Right lobe of liver (tissue), 4 donors: ENCODE measurements at regions not wholly inside any gene's neighbourhood (a gene's known extent, or its start where the extent isn't known, plus 50 kb on each side); places are given as distances from the start of the nearest gene placed in this dataset.

Experiments used
- POLR2A ChIP-seq: fragments of 450-650 bp; IDR thresholded peaks from one replicate; pipeline ENCODE4 v1.6.1; 2017; ENCODE audit warnings: antibody characterized with exemption, mild to moderate bottlenecking
- TF ChIP-seq, protein P1 (sequence below), 4 donors: fragments of 200-600 bp in 3 of 4; fragments of 450-650 bp in 1 of 4; IDR thresholded peaks; one replicate each; pipeline versions ENCODE4 v1.5.1 to v1.8.0; 2016 to 2022; ENCODE audit warnings: antibody characterized with exemption in 4 of 4, mild to moderate bottlenecking in 2 of 4
- donor health status: DM: no; HTN: no; CAD: no.
- donor health status: DM: no; HTN: no; CAD: no.
- donor health status: DM: no; HTN: yes; CAD: no.

GRCh38 chr1:213690341-213690917 is 297.3 kb upstream of the PROX1 start:
- no peak for TF ChIP-seq POLR2A
- TF ChIP-seq, protein P1, sequence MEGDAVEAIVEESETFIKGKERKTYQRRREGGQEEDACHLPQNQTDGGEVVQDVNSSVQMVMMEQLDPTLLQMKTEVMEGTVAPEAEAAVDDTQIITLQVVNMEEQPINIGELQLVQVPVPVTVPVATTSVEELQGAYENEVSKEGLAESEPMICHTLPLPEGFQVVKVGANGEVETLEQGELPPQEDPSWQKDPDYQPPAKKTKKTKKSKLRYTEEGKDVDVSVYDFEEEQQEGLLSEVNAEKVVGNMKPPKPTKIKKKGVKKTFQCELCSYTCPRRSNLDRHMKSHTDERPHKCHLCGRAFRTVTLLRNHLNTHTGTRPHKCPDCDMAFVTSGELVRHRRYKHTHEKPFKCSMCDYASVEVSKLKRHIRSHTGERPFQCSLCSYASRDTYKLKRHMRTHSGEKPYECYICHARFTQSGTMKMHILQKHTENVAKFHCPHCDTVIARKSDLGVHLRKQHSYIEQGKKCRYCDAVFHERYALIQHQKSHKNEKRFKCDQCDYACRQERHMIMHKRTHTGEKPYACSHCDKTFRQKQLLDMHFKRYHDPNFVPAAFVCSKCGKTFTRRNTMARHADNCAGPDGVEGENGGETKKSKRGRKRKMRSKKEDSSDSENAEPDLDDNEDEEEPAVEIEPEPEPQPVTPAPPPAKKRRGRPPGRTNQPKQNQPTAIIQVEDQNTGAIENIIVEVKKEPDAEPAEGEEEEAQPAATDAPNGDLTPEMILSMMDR (IDR thresholded peaks at IDR 0.05): no peak
